ENCODE measurements at regions not wholly inside any gene's neighbourhood (a gene's known extent, or its start where the extent isn't known, plus 50 kb on each side); places are given as distances from the start of the nearest gene placed in this dataset.

DNA sequence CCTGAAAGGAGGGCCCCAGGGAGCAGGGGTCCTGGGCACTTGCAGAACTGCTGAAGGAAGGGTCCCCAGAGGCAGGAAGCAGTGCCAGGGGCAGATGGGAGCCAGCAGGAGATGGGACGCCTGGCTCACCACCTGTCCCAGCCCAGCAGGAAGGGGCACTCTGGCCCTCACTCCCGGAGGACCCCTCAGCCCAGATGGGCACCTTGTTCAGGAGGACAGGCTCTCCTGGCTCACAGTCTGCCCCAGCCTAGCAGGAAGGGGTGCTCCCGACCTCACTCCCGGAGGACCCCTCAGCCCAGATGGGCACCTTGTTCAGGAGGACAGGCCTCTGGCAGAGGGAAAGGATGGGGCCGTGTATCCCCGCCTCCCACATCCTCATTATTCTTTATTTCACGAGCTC is 331.4 kb upstream of the SHH start:
- no peak for DNase-seq
- Histone ChIP-seq H3K4me3 (no peak overlapping the region), H3K27me3 (peaks cover 0 to 25% of the 10 kb centered on the region in 2 donors), H3K9me3 (no peaks in the 10 kb centered on the region), H3K27ac (no peak overlapping the region), H3K36me3 (no peaks in the 10 kb centered on the region), H3K4me1 (no peaks in the 10 kb centered on the region)
- ATAC-seq = no peak
- intact Hi-C loops (cut with DNase I) = no loop called here
- TF ChIP-seq CTCF (IDR thresholded peaks at IDR 0.05) = no peak

- DNase-seq = peak in 1 of 4 donors; percentile 73
- ATAC-seq = no peak
- intact Hi-C loops (cut with DNase I) = no loop called here
- Histone ChIP-seq H3K9me3 (no peaks in the 10 kb centered on the region), H3K4me1 (no peaks in the 10 kb centered on the region), H3K27me3 (peaks cover 0 to 25% of the 10 kb centered on the region in 2 donors), H3K27ac (no peak overlapping the region), H3K4me3 (no peak overlapping the region), H3K36me3 (no peaks in the 10 kb centered on the region)
- no peak for TF ChIP-seq CTCF (IDR thresholded peaks at IDR 0.05)
Observed at GRCh38 chr7:156143158-156143557, 330.9 kb upstream of the SHH start.

DNA sequence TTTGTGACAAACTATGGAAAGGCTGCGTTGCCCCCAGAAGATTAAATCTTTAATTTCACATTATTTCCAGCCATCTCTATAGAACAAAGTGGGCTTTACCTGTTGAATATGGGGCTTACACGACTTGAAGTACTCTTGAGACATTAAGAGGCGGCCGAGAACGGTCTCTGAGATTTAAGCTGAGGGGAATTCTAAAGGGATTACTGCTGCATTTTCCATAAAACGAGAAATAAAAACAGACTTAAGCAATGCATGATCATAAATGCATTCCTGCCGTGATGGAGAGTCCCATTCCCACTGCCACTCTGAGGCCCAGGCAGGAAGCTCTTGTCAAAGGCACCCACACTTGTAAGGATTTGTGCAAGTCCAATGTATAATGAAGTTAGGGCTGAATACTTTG is 329.7 kb upstream of the SHH start:
- DNase-seq (no peak), ATAC-seq (no peak)
- no peaks in the 10 kb centered on the region for H3K4me1 ChIP-seq
- no peak for TF ChIP-seq CTCF (IDR thresholded peaks at IDR 0.05)
- no peak overlapping the region for H3K4me3 ChIP-seq
- peaks cover 0 to 25% of the 10 kb centered on the region in 2 donors for H3K27me3 ChIP-seq
- H3K9me3 ChIP-seq = no peaks in the 10 kb centered on the region
- intact Hi-C loops (cut with DNase I) = no loop called here
- H3K36me3 ChIP-seq = no peaks in the 10 kb centered on the region
- H3K27ac ChIP-seq = no peak overlapping the region

GRCh38 chr7:156140896-156141295 is 328.6 kb upstream of the SHH start:
- H3K4me3 ChIP-seq = no peak overlapping the region
- no peaks in the 10 kb centered on the region for H3K36me3 ChIP-seq
- no peak overlapping the region for H3K27ac ChIP-seq
- no peaks in the 10 kb centered on the region for H3K4me1 ChIP-seq
- peaks cover 0 to 25% of the 10 kb centered on the region in 2 donors for H3K27me3 ChIP-seq
- DNase-seq (no peak), ATAC-seq (no peak)
- H3K9me3 ChIP-seq = no peaks in the 10 kb centered on the region
- intact Hi-C loops (cut with DNase I) = no loop called here
- TF ChIP-seq CTCF (IDR thresholded peaks at IDR 0.05) = no peak

GRCh38 chr7:156140447-156140846 is 328.2 kb upstream of the SHH start:
- Histone ChIP-seq H3K4me3 (no peak overlapping the region), H3K27me3 (peaks cover 0 to 25% of the 10 kb centered on the region in 2 donors), H3K27ac (no peak overlapping the region), H3K9me3 (no peaks in the 10 kb centered on the region), H3K36me3 (no peaks in the 10 kb centered on the region), H3K4me1 (no peaks in the 10 kb centered on the region)
- ATAC-seq (no peak), DNase-seq (no peak)
- TF ChIP-seq CTCF (IDR thresholded peaks at IDR 0.05) = no peak
- intact Hi-C loops (cut with DNase I) = no loop called here

Data from left lung (tissue), 4 donors.